A549 (cell line): ENCODE measurements at regions not wholly inside any gene's neighbourhood (a gene's known extent, or its start where the extent isn't known, plus 50 kb on each side); places are given as distances from the start of the nearest gene placed in this dataset.
A peak's percentile ranks its signal among the peaks of the same experiment; 100 is the strongest.

Experiments
- ATAC-seq, 2 experiments: fragments of 200-7000 bp in 1 of 2; fragments of >200 bp in 1 of 2; cut with Nextera tagmentation in 1 of 2; cut with Tn5 transposase in 1 of 2; 3 replicates each; pipeline versions ENCODE4 v1.8.0 to v1.9.1; 2018 to 2020; ENCODE audit warnings: mild to moderate bottlenecking in 1 of 2, moderate library complexity in 1 of 2
- CTCF ChIA-PET: fragments of 300-600 bp; sonication (Branson Sonifier 250); formaldehyde crosslinking; extraction: SDS; loops from one replicate; lab custom pipeline; 2021; ENCODE audit warnings: antibody characterized with exemption, inconsistent platforms; lab: Yijun Ruan, JAX
- POLR2A ChIA-PET: fragments of 350-600 bp; formaldehyde crosslinking; extraction: SDS; loops from one replicate; lab custom pipeline; 2021; ENCODE audit warnings: antibody characterized with exemption, inconsistent platforms; lab: Yijun Ruan, JAX
- DNase-seq, 2 experiments: peaks; one replicate each; pipeline versions ENCODE4 v3.0.0 to v3.0.0-alpha.2; 2011 to 2016; ENCODE audit warnings: low read depth in 1 of 2, low spot score in 1 of 2
- FAIRE-seq: peaks from 2 replicates; lab custom pipeline; 2011; peaks lifted over from hg19 to GRCh38; lab: Jason Lieb, UNC
- H3K27ac ChIP-seq, 2 experiments: fragments of >200 bp; sonication (Bioruptor Twin); formaldehyde crosslinking; 3 replicates each; pipeline ENCODE4 v1.5.1; 2016 to 2017
- H3K4me1 ChIP-seq: fragments of >200 bp; sonication (Bioruptor Twin); formaldehyde crosslinking; 3 replicates; pipeline ENCODE4 v1.6.1; 2016
- H3K4me2 ChIP-seq: fragments of >200 bp; sonication (Bioruptor Twin); formaldehyde crosslinking; 3 replicates; pipeline ENCODE4 v1.6.1; 2016
- H3K4me3 ChIP-seq: fragments of >200 bp; sonication (Bioruptor Twin); formaldehyde crosslinking; 3 replicates; pipeline ENCODE4 v1.5.1; 2016
- H3K9me3 ChIP-seq: fragments of >200 bp; sonication (Bioruptor Twin); formaldehyde crosslinking; 3 replicates; pipeline ENCODE4 v1.6.1; 2016
- CBX2 ChIP-seq: fragments of 200-600 bp; sonication (generic); IDR thresholded peaks from 2 replicates; pipeline ENCODE4 v1.6.1; 2016; ENCODE audit warnings: low read depth, mild to moderate bottlenecking, borderline replicate concordance
- CEBPB ChIP-seq, 2 experiments: fragments of >200 bp in 1 of 2; sonication (Bioruptor Twin) in 1 of 2; formaldehyde crosslinking in 1 of 2; IDR thresholded peaks; 2 replicates each; pipeline ENCODE4 v1.6.1; 2012 to 2016
- CHD2 ChIP-seq: fragments of 150-350 bp; IDR thresholded peaks from 2 replicates; pipeline ENCODE4 v1.6.1; 2014; ENCODE audit warnings: low read length; ENCODE audit not compliant: partially characterized antibody
- CHD4 ChIP-seq: fragments of 200-600 bp; sonication (generic); IDR thresholded peaks from 2 replicates; pipeline ENCODE4 v1.6.1; 2016; ENCODE audit warnings: antibody characterized with exemption, mild to moderate bottlenecking, borderline replicate concordance
- EHF ChIP-seq: fragments of 250-450 bp; sonication (Bioruptor Pico); IDR thresholded peaks from 2 replicates; pipeline ENCODE4 v1.5.0; 2020; ENCODE audit warnings: mild to moderate bottlenecking
- EHMT2 ChIP-seq: fragments of 200-600 bp; sonication (generic); IDR thresholded peaks from 2 replicates; pipeline ENCODE4 v1.6.1; 2016; ENCODE audit warnings: antibody characterized with exemption, low read depth, mild to moderate bottlenecking, moderate library complexity
- ESRRA ChIP-seq: fragments of 150-350 bp; IDR thresholded peaks from 2 replicates; pipeline ENCODE4 v1.6.1; 2014; ENCODE audit warnings: mild to moderate bottlenecking, low read length, borderline replicate concordance
- FOSL2 ChIP-seq, 2 experiments: fragments of 450-650 bp in 1 of 2; fragments of >200 bp in 1 of 2; sonication (Bioruptor Twin) in 1 of 2; formaldehyde crosslinking; IDR thresholded peaks; 2 replicates each; pipeline versions ENCODE4 v1.5.0 to v1.6.1; 2016 to 2020; ENCODE audit warnings: mild to moderate bottlenecking in 1 of 2, moderate library complexity in 1 of 2
- FOXS1 ChIP-seq: fragments of 250-450 bp; sonication (Bioruptor Pico); IDR thresholded peaks from 2 replicates; pipeline ENCODE4 v1.5.0; 2020; ENCODE audit warnings: mild to moderate bottlenecking, moderate library complexity
- HDAC2 ChIP-seq: fragments of 200-600 bp; sonication (generic); IDR thresholded peaks from 2 replicates; pipeline ENCODE4 v1.6.1; 2016
- KDM1A ChIP-seq: fragments of 200-600 bp; sonication (generic); IDR thresholded peaks from 2 replicates; pipeline ENCODE4 v1.6.1; 2016; ENCODE audit warnings: low read depth, mild to moderate bottlenecking
- MAFK ChIP-seq: fragments of 450-650 bp; IDR thresholded peaks from 2 replicates; pipeline ENCODE4 v1.6.1; 2014; ENCODE audit not compliant: partially characterized antibody
- NR3C1 ChIP-seq: fragments of >200 bp; sonication (Bioruptor Twin); formaldehyde crosslinking; IDR thresholded peaks from 3 replicates; pipeline ENCODE4 v1.6.1; 2017
- PHF8 ChIP-seq: fragments of 200-600 bp; sonication (generic); IDR thresholded peaks from 2 replicates; pipeline ENCODE4 v1.6.1; 2016; ENCODE audit warnings: low read depth, mild to moderate bottlenecking, antibody characterized with exemption, moderate library complexity, borderline replicate concordance
- POLR2A ChIP-seq: IDR thresholded peaks from 2 replicates; pipeline ENCODE4 v1.6.1; 2012; ENCODE audit warnings: mild to moderate bottlenecking, low read length
- POLR2AphosphoS2 ChIP-seq: conservative IDR thresholded peaks from 2 replicates; pipeline ENCODE4 v1.6.1; 2012; ENCODE audit warnings: low read length, improper control_type of control experiment, inconsistent platforms
- RARB ChIP-seq: fragments of 250-450 bp; sonication (Bioruptor Pico); IDR thresholded peaks from 2 replicates; pipeline ENCODE4 v1.8.0; 2021; ENCODE audit warnings: mild to moderate bottlenecking, moderate library complexity
- RCOR1 ChIP-seq: fragments of 150-350 bp; IDR thresholded peaks from 2 replicates; pipeline ENCODE4 v1.6.1; 2014; ENCODE audit warnings: antibody characterized with exemption, low read length, low read depth
- SMC3 ChIP-seq: fragments of >200 bp; sonication (Bioruptor Twin); formaldehyde crosslinking; IDR thresholded peaks from 3 replicates; pipeline ENCODE4 v1.6.1; 2018; ENCODE audit warnings: inconsistent platforms
- SREBF2 ChIP-seq: fragments of 450-650 bp; IDR thresholded peaks from 2 replicates; pipeline ENCODE4 v1.6.1; 2014; ENCODE audit warnings: mild to moderate bottlenecking, moderate library complexity
- ZFP36 ChIP-seq: fragments of 450-650 bp; IDR thresholded peaks from 2 replicates; pipeline ENCODE4 v1.6.1; 2014; ENCODE audit warnings: borderline replicate concordance; ENCODE audit not compliant: partially characterized antibody
- WGBS: methylation state at CpG from one replicate; pipeline ENCODE4 v1.1.6; 2017; ENCODE audit errors: missing lambda C conversion rate; 5-methylcytosine and 5-hydroxymethylcytosine counted together
- TF ChIP-seq, protein P1 (sequence below): fragments of >200 bp; sonication (Bioruptor Twin); formaldehyde crosslinking; IDR thresholded peaks from 3 replicates; pipeline ENCODE4 v1.5.1; 2016
- TF ChIP-seq, protein P2 (sequence below): IDR thresholded peaks from 2 replicates; pipeline ENCODE4 v1.6.1; 2012
- TF ChIP-seq, protein P3 (sequence below): IDR thresholded peaks from 2 replicates; pipeline ENCODE4 v1.6.1; 2012; ENCODE audit warnings: low read depth, borderline replicate concordance
- TF ChIP-seq, protein P4 (sequence below): fragments of 450-650 bp; IDR thresholded peaks from 2 replicates; pipeline ENCODE4 v1.6.1; 2014; ENCODE audit warnings: antibody characterized with exemption

DNA sequence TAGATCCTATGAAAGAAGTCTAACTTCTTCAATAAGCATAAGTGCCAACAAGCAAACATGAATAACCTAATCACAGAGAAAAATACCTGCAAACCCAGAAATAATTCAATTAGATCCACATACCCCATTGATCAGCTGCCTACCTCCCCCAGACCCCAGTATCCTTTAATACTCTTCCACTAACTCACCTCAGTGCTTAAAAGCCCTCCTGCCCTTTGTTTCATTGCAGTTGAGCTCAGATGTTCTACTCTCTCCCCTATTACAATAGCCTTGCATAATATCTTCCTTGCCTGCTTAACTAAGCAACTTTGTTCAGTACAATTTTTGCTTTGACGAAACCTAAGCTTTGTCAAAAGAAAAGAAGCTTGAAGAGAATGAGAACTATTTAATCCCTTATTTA lies 156.0 kb upstream of the ZC3H15 start (continued):
- no peak for TF ChIP-seq CBX2

DNA sequence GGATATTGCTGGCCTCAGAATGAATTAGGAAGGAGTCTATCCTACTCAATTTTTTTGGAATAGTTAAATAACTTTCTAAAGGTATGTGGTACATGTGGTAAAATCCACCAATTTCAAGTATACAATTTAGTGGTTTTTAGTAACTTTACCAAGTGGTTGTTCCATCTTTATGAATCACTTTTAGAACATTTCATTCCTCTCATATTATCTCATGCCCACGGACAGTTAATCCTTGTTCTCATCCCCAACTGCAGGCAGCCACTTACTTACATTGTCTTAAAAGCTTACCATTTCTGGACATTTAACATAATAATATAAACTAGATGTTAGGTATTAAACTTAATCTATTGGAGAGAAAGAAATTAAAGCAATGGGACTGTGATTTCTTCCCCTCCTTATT lies 146.3 kb upstream of the ZC3H15 start:
- DNase-seq (no peak), FAIRE-seq (no peak), ATAC-seq (no peak)
- WGBS: 61% methylated on average over 1 of the region's 1 CpG
- POLR2A ChIA-PET: no interaction called here
- Histone ChIP-seq H3K4me2 (no peak overlapping the region), H3K27ac (no peak overlapping the region), H3K4me3 (no peak overlapping the region), H3K4me1 (peaks cover 9% of the 10 kb centered on the region; the same call in 1 of the 3 replicates), H3K9me3 (0 out of 3 replicates have a peak, but pooled peaks cover 2% of the 10 kb centered on the region)
- TF ChIP-seq EHF (no peak), KDM1A (no peak), RCOR1 (no peak), ZFP36 (no peak), EHMT2 (no peak), MAFK (no peak), SMC3 (no peak), ESRRA (no peak), HDAC2 (no peak), FOSL2 (IDR thresholded peaks at IDR 0.05) (no peak), FOSL2 (CRISPR knock-in tag; IDR thresholded peaks at IDR 0.05) (no peak), CHD4 (no peak), CEBPB (IDR thresholded peaks at IDR 0.05) (no peak), NR3C1 (no peak), POLR2AphosphoS2 (no peak), RARB (CRISPR knock-in tag) (no peak)
- TF ChIP-seq, protein P1, sequence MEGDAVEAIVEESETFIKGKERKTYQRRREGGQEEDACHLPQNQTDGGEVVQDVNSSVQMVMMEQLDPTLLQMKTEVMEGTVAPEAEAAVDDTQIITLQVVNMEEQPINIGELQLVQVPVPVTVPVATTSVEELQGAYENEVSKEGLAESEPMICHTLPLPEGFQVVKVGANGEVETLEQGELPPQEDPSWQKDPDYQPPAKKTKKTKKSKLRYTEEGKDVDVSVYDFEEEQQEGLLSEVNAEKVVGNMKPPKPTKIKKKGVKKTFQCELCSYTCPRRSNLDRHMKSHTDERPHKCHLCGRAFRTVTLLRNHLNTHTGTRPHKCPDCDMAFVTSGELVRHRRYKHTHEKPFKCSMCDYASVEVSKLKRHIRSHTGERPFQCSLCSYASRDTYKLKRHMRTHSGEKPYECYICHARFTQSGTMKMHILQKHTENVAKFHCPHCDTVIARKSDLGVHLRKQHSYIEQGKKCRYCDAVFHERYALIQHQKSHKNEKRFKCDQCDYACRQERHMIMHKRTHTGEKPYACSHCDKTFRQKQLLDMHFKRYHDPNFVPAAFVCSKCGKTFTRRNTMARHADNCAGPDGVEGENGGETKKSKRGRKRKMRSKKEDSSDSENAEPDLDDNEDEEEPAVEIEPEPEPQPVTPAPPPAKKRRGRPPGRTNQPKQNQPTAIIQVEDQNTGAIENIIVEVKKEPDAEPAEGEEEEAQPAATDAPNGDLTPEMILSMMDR: no peak
- TF ChIP-seq, protein P2, sequence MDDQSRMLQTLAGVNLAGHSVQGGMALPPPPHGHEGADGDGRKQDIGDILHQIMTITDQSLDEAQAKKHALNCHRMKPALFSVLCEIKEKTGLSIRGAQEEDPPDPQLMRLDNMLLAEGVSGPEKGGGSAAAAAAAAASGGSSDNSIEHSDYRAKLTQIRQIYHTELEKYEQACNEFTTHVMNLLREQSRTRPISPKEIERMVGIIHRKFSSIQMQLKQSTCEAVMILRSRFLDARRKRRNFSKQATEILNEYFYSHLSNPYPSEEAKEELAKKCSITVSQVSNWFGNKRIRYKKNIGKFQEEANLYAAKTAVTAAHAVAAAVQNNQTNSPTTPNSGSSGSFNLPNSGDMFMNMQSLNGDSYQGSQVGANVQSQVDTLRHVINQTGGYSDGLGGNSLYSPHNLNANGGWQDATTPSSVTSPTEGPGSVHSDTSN: no peak
- TF ChIP-seq, protein P3, sequence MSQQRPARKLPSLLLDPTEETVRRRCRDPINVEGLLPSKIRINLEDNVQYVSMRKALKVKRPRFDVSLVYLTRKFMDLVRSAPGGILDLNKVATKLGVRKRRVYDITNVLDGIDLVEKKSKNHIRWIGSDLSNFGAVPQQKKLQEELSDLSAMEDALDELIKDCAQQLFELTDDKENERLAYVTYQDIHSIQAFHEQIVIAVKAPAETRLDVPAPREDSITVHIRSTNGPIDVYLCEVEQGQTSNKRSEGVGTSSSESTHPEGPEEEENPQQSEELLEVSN: no peak
- CTCF ChIA-PET: no interaction called here

DNA sequence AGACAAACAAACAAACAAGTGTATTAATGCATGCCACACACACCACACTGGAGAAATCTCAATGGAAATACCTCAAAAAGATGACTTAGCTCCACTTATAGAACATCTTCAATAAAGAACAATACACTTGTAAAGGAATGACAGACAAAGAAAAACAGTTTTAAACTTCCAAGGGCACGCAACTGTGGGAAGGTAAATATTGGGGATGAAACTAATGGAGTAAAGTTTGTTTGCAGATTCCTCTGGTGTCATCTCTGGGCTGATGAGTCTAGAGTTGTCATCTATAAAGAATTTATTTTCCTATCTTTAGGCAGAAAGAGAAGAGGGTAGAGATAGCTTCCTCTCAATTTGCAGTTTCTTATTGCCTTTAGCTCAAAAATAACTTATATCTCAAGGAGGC lies 144.0 kb upstream of the ZC3H15 start:
- CTCF ChIA-PET: interaction anchor here (0.8 kb wide), 1 partner anchor 8 kb away, joined by 3 read pairs; no protein-coding TSS in a partner anchor
- 22% methylated on average over 1 of the region's 1 CpG for WGBS

More for the DNA sequence above, 144.0 kb upstream of the ZC3H15 start:
- FAIRE-seq (no peak), ATAC-seq (peak in 1 of 2 experiments; percentile 42; a peak in 1 of 6 replicates)
- Histone ChIP-seq H3K4me3 (no peak overlapping the region), H3K27ac (no peak overlapping the region), H3K4me1 (peaks cover 10% of the 10 kb centered on the region; the same call in 2 of the 3 replicates)
- POLR2A ChIA-PET: no interaction called here
- no peak for TF ChIP-seq SREBF2
- no peak for TF ChIP-seq ESRRA
- no peak for TF ChIP-seq ZFP36
- TF ChIP-seq, protein P4, sequence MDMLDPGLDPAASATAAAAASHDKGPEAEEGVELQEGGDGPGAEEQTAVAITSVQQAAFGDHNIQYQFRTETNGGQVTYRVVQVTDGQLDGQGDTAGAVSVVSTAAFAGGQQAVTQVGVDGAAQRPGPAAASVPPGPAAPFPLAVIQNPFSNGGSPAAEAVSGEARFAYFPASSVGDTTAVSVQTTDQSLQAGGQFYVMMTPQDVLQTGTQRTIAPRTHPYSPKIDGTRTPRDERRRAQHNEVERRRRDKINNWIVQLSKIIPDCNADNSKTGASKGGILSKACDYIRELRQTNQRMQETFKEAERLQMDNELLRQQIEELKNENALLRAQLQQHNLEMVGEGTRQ: no peak
- no peak for TF ChIP-seq FOXS1 (CRISPR knock-in tag)
- TF ChIP-seq, protein P1: no peak
- no peak for TF ChIP-seq POLR2A
- TF ChIP-seq PHF8: no peak
- no peak for TF ChIP-seq NR3C1
- no peak for TF ChIP-seq CHD2
- TF ChIP-seq POLR2AphosphoS2: no peak
- TF ChIP-seq, all 56 proteins: peak for 0
- H3K4me2 ChIP-seq: peak overlapping the region; percentile 32; the same call in 2 of the 3 replicates
- H3K9me3 ChIP-seq: 0 out of 3 replicates have a peak, but pooled peaks cover 2% of the 10 kb centered on the region
- DNase-seq: peak in 1 of 2 experiments; percentile 31
